Activated CD4-positive, alpha-beta memory T cell treated with anti-CD3 and anti-CD28 coated beads for 36 hours (primary cell): ENCODE measurements at regions not wholly inside any gene's neighbourhood (a gene's known extent, or its start where the extent isn't known, plus 50 kb on each side); places are given as distances from the start of the nearest gene placed in this dataset.

ENCODE experiments used
- CTCF ChIA-PET: fragments of 350-600 bp; sonication (Branson Sonifier 250); formaldehyde crosslinking; loops from one replicate; lab custom pipeline; 2021; ENCODE audit warnings: antibody characterized with exemption, inconsistent platforms; lab: Charles Lee
- POLR2A ChIA-PET: fragments of 350-600 bp; sonication (Branson Sonifier 250); formaldehyde crosslinking; loops from one replicate; lab custom pipeline; 2021; ENCODE audit warnings: antibody characterized with exemption; lab: Charles Lee
- DNase-seq: peaks from one replicate; pipeline ENCODE4 v3.0.0-alpha.2; 2020
- H3K27ac Mint-ChIP-seq: one replicate; pipeline ENCODE4 v1.8.0; 2021; ENCODE audit warnings: mixed read lengths
- H3K27me3 Mint-ChIP-seq: one replicate; pipeline ENCODE4 v1.8.0; 2021; ENCODE audit warnings: mixed read lengths
- H3K36me3 Mint-ChIP-seq: one replicate; pipeline ENCODE4 v1.8.0; 2021; ENCODE audit warnings: mixed read lengths
- H3K4me1 Mint-ChIP-seq: one replicate; pipeline ENCODE4 v1.8.0; 2021; ENCODE audit warnings: low read depth, mixed read lengths
- H3K4me3 Mint-ChIP-seq: one replicate; pipeline ENCODE4 v1.8.0; 2021; ENCODE audit warnings: mild to moderate bottlenecking, mixed read lengths
- H3K9me3 Mint-ChIP-seq: one replicate; pipeline ENCODE4 v1.8.0; 2021; ENCODE audit warnings: mixed read lengths
- intact Hi-C: fragments of 100-400 bp; cut with micrococcal nuclease; formaldehyde crosslinking; loops from one replicate; pipeline ENCODE4 v1.15.1; 2023

GRCh38 chr4:130510661-130511060, 1414.7 kb downstream of the C4orf33 start:
- Mint-ChIP-seq H3K27me3 (no peaks in the 10 kb centered on the region), H3K4me3 (no peak overlapping the region), H3K4me1 (no peaks in the 10 kb centered on the region), H3K9me3 (peaks cover 15% of the 10 kb centered on the region), H3K27ac (no peak overlapping the region), H3K36me3 (no peaks in the 10 kb centered on the region)
- ChIA-PET POLR2A (no interaction called here), CTCF (no interaction called here)
- DNase-seq = no peak
- intact Hi-C loops = no loop called here

- CTCF ChIA-PET = no interaction called here
- H3K27me3 Mint-ChIP-seq = no peaks in the 10 kb centered on the region
- no peaks in the 10 kb centered on the region for H3K4me1 Mint-ChIP-seq
- no peak for DNase-seq
- intact Hi-C loops = no loop called here
- no peak overlapping the region for H3K27ac Mint-ChIP-seq
- no peaks in the 10 kb centered on the region for H3K36me3 Mint-ChIP-seq
- peaks cover 15% of the 10 kb centered on the region for H3K9me3 Mint-ChIP-seq
- no peak overlapping the region for H3K4me3 Mint-ChIP-seq
- POLR2A ChIA-PET = no interaction called here
These were observed 1415.8 kb downstream of the C4orf33 start for GRCh38 chr4:130511776-130512175.

GRCh38 chr4:130524057-130524456, 1428.1 kb downstream of the C4orf33 start:
- Mint-ChIP-seq H3K27ac (no peak overlapping the region), H3K4me1 (no peaks in the 10 kb centered on the region), H3K9me3 (peaks cover 23% of the 10 kb centered on the region), H3K36me3 (no peaks in the 10 kb centered on the region), H3K4me3 (no peak overlapping the region), H3K27me3 (no peaks in the 10 kb centered on the region)
- intact Hi-C loops = no loop called here
- ChIA-PET CTCF (no interaction called here), POLR2A (no interaction called here)
- DNase-seq = no peak

DNA sequence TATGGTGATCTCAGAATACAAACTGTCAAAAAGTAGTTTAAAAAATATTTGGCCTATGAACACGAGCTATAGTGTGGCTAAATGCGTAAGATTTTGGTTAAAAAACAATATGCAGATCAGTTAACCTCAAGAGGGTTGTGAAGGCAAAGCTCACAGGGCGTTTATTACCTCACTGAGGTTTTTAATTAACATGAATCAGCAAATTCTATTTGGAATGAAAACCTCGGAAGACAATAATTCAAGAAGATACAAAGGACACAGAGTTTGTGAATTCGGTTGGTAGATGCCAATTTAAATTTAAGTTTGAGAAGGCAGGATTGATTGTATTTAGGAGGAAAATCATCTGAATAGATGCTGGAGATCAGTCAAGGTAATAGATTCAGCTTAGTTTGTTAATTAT, 1434.6 kb downstream of the C4orf33 start:
- Mint-ChIP-seq H3K27ac (no peak overlapping the region), H3K4me1 (no peaks in the 10 kb centered on the region)
- POLR2A ChIA-PET = no interaction called here

GRCh38 chr4:130534651-130535050, 1438.7 kb downstream of the C4orf33 start:
- intact Hi-C loops = no loop called here
- Mint-ChIP-seq H3K4me3 (no peak overlapping the region), H3K36me3 (no peaks in the 10 kb centered on the region), H3K4me1 (no peaks in the 10 kb centered on the region), H3K27ac (no peak overlapping the region), H3K27me3 (no peaks in the 10 kb centered on the region), H3K9me3 (peaks cover 8% of the 10 kb centered on the region)
- DNase-seq = no peak
- ChIA-PET CTCF (no interaction called here), POLR2A (no interaction called here)

More for the DNA sequence above, 1434.6 kb downstream of the C4orf33 start:
- no peak for DNase-seq
- Mint-ChIP-seq H3K27me3 (no peaks in the 10 kb centered on the region), H3K4me3 (no peak overlapping the region), H3K36me3 (no peaks in the 10 kb centered on the region), H3K9me3 (peaks cover 13% of the 10 kb centered on the region)
- CTCF ChIA-PET = interaction anchor here (0.5 kb wide), 1 partner anchor 469 kb away, joined by 3 read pairs; no protein-coding TSS in a partner anchor
- intact Hi-C loops = no loop called here

GRCh38 chr4:130542953-130543352, 1447.0 kb downstream of the C4orf33 start:
- Mint-ChIP-seq H3K4me1 (no peaks in the 10 kb centered on the region), H3K27ac (no peak overlapping the region), H3K9me3 (peaks cover 2% of the 10 kb centered on the region), H3K36me3 (no peaks in the 10 kb centered on the region), H3K4me3 (no peak overlapping the region), H3K27me3 (no peaks in the 10 kb centered on the region)
- intact Hi-C loops = no loop called here
- ChIA-PET POLR2A (no interaction called here), CTCF (no interaction called here)
- no peak for DNase-seq

DNA sequence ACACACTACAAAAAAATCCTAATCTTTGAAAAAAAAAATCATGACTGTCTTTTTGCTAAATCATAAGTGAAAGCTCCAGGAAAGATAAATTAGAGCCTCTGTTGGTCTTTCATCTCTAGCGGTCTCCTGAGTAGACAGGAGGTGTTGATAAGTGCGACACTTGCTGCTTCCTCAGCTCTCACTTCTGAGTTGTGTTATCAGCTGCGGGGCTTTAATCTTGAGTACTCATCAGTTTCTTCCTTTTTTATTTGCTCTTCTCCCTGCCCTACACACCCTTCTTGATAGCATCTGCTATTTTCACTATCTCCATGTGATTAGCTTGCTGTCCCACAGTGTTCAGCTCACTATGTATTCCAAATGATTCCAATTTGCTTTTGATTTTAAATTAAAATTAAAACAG, 1449.2 kb downstream of the C4orf33 start:
- DNase-seq = no peak
- ChIA-PET POLR2A (no interaction called here), CTCF (no interaction called here)
- H3K4me3 Mint-ChIP-seq = no peak overlapping the region
- H3K4me1 Mint-ChIP-seq = no peaks in the 10 kb centered on the region
- peaks cover 2% of the 10 kb centered on the region for H3K9me3 Mint-ChIP-seq
- H3K36me3 Mint-ChIP-seq = no peaks in the 10 kb centered on the region
- H3K27ac Mint-ChIP-seq = no peak overlapping the region
- intact Hi-C loops = no loop called here
- no peaks in the 10 kb centered on the region for H3K27me3 Mint-ChIP-seq

- ChIA-PET POLR2A (no interaction called here), CTCF (no interaction called here)
- Mint-ChIP-seq H3K9me3 (peaks cover 2% of the 10 kb centered on the region), H3K27me3 (no peaks in the 10 kb centered on the region), H3K27ac (no peak overlapping the region), H3K36me3 (no peaks in the 10 kb centered on the region), H3K4me3 (no peak overlapping the region), H3K4me1 (no peaks in the 10 kb centered on the region)
- no peak for DNase-seq
- intact Hi-C loops = no loop called here
These were observed 1449.6 kb downstream of the C4orf33 start for GRCh38 chr4:130545596-130545995.

DNA sequence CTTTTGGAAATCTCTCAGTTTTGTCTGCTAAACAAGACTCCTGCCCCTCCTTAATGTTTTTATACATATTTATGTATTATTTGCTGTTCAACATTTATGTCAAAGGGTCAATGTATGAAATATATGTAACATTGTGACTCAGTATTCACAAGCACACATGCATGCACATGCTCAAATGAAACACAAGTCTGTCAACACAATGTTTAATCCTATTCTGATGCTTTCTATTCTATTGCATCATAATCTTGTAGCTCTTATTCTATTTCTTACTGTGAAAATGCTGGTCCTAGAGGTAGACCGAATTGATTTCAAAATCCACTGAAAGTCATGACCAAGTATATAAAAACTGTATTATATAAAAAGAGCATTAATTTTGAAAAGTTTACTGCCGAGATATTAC, 1463.3 kb downstream of the C4orf33 start:
- Mint-ChIP-seq H3K36me3 (no peaks in the 10 kb centered on the region), H3K9me3 (peaks cover 11% of the 10 kb centered on the region), H3K4me1 (no peaks in the 10 kb centered on the region), H3K27ac (no peak overlapping the region), H3K27me3 (no peaks in the 10 kb centered on the region), H3K4me3 (no peak overlapping the region)
- ChIA-PET CTCF (no interaction called here), POLR2A (no interaction called here)
- intact Hi-C loops = no loop called here
- no peak for DNase-seq

DNA sequence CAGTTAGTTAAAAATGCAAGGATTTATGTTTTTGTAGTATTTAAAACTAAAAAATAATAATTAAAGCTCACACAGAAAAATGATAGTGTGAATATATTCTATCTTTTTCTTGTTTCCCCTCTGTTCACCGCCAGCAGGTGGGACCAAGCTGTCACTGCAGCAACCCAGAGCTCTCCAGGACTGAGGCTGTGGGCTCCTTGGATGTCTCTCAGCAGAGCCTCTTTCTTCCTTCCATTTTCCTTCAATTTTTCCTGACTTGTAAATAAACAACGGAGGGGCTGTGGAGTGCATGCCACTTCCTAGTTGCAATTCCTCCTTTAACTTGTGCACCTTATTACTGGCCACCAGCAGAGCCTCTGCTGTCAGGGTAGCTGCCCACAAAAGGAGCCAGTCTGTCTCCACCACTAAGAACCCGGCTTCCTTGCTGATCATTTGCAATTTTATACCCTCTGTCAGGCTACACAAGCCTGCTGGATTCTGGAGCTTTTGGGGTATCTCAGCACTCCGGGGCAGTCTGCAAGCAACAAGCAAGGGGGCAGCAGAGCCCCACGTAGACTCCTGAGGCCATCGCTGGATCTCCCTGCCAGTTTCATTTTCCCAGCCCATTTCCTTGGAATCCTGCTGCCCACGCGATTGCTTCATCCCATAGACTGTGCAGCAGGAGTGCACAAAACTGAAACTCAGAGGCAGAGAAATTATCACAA, 1467.4 kb downstream of the C4orf33 start:
- DNase-seq = no peak
- intact Hi-C loops = no loop called here
- ChIA-PET POLR2A (no interaction called here), CTCF (no interaction called here)
- no peaks in the 10 kb centered on the region for H3K36me3 Mint-ChIP-seq
- no peak overlapping the region for H3K27ac Mint-ChIP-seq
- H3K9me3 Mint-ChIP-seq = peaks cover 5% of the 10 kb centered on the region
- no peaks in the 10 kb centered on the region for H3K27me3 Mint-ChIP-seq
- no peak overlapping the region for H3K4me3 Mint-ChIP-seq
- H3K4me1 Mint-ChIP-seq = no peaks in the 10 kb centered on the region

- Mint-ChIP-seq H3K4me3 (no peak overlapping the region), H3K9me3 (peaks cover 5% of the 10 kb centered on the region), H3K4me1 (no peaks in the 10 kb centered on the region), H3K27ac (no peak overlapping the region), H3K27me3 (no peaks in the 10 kb centered on the region), H3K36me3 (no peaks in the 10 kb centered on the region)
- ChIA-PET CTCF (no interaction called here), POLR2A (no interaction called here)
- intact Hi-C loops = no loop called here
- no peak for DNase-seq
These were observed 1468.0 kb downstream of the C4orf33 start for GRCh38 chr4:130563889-130564418.

DNA sequence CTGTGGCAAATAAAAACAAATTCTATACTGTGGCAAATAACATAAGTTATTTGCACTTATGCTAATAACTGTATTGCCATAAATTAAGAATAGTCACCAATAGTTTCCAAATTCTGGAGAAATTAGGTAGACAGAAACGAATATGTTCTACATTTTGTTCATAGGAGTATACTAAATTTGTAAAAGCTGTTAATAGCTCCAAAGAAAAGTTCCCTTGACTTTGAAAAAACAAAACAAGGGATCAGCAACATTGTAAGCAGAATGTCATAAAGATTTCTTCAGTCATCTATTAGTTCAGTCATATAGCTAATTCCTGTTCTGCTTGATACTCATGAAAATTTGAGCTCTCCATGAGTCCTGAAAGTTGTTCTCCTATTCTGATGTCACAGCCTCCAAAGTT, 1472.8 kb downstream of the C4orf33 start:
- no peak overlapping the region for H3K4me3 Mint-ChIP-seq
- ChIA-PET CTCF (no interaction called here), POLR2A (no interaction called here)
- no peaks in the 10 kb centered on the region for H3K36me3 Mint-ChIP-seq
- H3K27me3 Mint-ChIP-seq = no peaks in the 10 kb centered on the region
- no peaks in the 10 kb centered on the region for H3K4me1 Mint-ChIP-seq
- no peak for DNase-seq
- H3K9me3 Mint-ChIP-seq = peaks cover 5% of the 10 kb centered on the region
- intact Hi-C loops = no loop called here
- H3K27ac Mint-ChIP-seq = no peak overlapping the region

DNA sequence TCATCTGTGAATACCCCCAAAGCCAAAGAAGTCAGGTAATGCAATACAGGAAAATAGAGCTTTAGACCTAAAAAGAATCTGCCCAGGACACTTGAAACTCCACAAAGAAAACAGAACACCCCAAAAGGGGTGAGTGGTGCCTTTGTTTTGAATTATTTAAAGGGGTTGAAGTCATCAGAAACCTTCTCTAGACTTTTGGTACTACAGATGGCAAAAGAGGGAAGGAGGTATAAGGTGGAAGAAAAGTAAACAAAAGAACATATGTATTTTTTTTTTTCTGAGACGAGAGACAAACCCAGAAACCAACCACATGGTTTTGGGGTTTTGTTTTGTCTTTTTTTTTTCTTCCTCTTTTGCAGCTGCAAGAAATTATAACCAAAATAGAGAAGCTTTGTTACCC, 1477.8 kb downstream of the C4orf33 start:
- H3K4me3 Mint-ChIP-seq = no peak overlapping the region
- H3K27me3 Mint-ChIP-seq = no peaks in the 10 kb centered on the region
- H3K36me3 Mint-ChIP-seq = no peaks in the 10 kb centered on the region
- DNase-seq = no peak
- ChIA-PET POLR2A (no interaction called here), CTCF (no interaction called here)
- no peak overlapping the region for H3K27ac Mint-ChIP-seq
- peaks cover 2% of the 10 kb centered on the region for H3K9me3 Mint-ChIP-seq
- intact Hi-C loops = no loop called here
- no peaks in the 10 kb centered on the region for H3K4me1 Mint-ChIP-seq
